HFFc6 (cell line): ENCODE measurements at regions not wholly inside any gene's neighbourhood (a gene's known extent, or its start where the extent isn't known, plus 50 kb on each side); places are given as distances from the start of the nearest gene placed in this dataset.

ENCODE experiments used
- DNase-seq: peaks from one replicate; pipeline ENCODE4 v3.0.0-alpha.2; 2018
- H3K27ac Mint-ChIP-seq: 2 replicates; pipeline ENCODE4 v1.8.0; 2020; ENCODE audit warnings: mild to moderate bottlenecking, mixed read lengths
- H3K27me3 Mint-ChIP-seq: 2 replicates; pipeline ENCODE4 v1.8.0; 2021; ENCODE audit warnings: mild to moderate bottlenecking, moderate library complexity, mixed read lengths; ENCODE audit not compliant: insufficient read depth
- H3K36me3 Mint-ChIP-seq: 2 replicates; pipeline ENCODE4 v1.8.0; 2021; ENCODE audit warnings: low read depth, mixed read lengths
- H3K4me1 Mint-ChIP-seq: 2 replicates; pipeline ENCODE4 v1.8.0; 2020; ENCODE audit warnings: low read depth, mixed read lengths
- H3K4me3 Mint-ChIP-seq: 2 replicates; pipeline ENCODE4 v1.8.0; 2020; ENCODE audit warnings: mild to moderate bottlenecking, moderate library complexity, mixed read lengths
- H3K9me3 Mint-ChIP-seq: 2 replicates; pipeline ENCODE4 v1.8.0; 2020; ENCODE audit warnings: mild to moderate bottlenecking, mixed read lengths
- CTCF ChIP-seq: fragments of 200-600 bp; sonication (generic); IDR thresholded peaks from 2 replicates; pipeline ENCODE4 v1.5.0; 2021; ENCODE audit warnings: antibody characterized with exemption, mild to moderate bottlenecking

- H3K4me3 Mint-ChIP-seq: no peak overlapping the region
- DNase-seq: no peak
- no peaks in the 10 kb centered on the region for H3K36me3 Mint-ChIP-seq
- no peaks in the 10 kb centered on the region for H3K9me3 Mint-ChIP-seq
- no peaks in the 10 kb centered on the region for H3K27me3 Mint-ChIP-seq
- no peak overlapping the region for H3K27ac Mint-ChIP-seq
- peaks cover 22% of the 10 kb centered on the region for H3K4me1 Mint-ChIP-seq
- TF ChIP-seq CTCF: no peak
Observed at GRCh38 chr1:245039196-245039595, 115.6 kb upstream of the KIF26B start.

GRCh38 chr1:245036102-245036501 is 118.7 kb upstream of the KIF26B start:
- no peaks in the 10 kb centered on the region for H3K9me3 Mint-ChIP-seq
- H3K27me3 Mint-ChIP-seq: no peaks in the 10 kb centered on the region
- no peak overlapping the region for H3K4me3 Mint-ChIP-seq
- TF ChIP-seq CTCF: peak; percentile 26; the same call in 1 of the 2 replicates
- DNase-seq: no peak
- no peak overlapping the region for H3K27ac Mint-ChIP-seq
- peaks cover 10% of the 10 kb centered on the region for H3K4me1 Mint-ChIP-seq
- H3K36me3 Mint-ChIP-seq: no peaks in the 10 kb centered on the region

GRCh38 chr1:245031041-245031440 is 123.7 kb upstream of the KIF26B start:
- no peaks in the 10 kb centered on the region for H3K9me3 Mint-ChIP-seq
- no peak for TF ChIP-seq CTCF
- no peaks in the 10 kb centered on the region for H3K36me3 Mint-ChIP-seq
- no peak overlapping the region for H3K27ac Mint-ChIP-seq
- no peak overlapping the region for H3K4me3 Mint-ChIP-seq
- DNase-seq: no peak
- H3K4me1 Mint-ChIP-seq: peaks cover 5% of the 10 kb centered on the region
- H3K27me3 Mint-ChIP-seq: no peaks in the 10 kb centered on the region

- Mint-ChIP-seq H3K27me3 (no peaks in the 10 kb centered on the region), H3K9me3 (no peaks in the 10 kb centered on the region), H3K4me3 (no peak overlapping the region), H3K27ac (no peak overlapping the region), H3K36me3 (no peaks in the 10 kb centered on the region), H3K4me1 (no peaks in the 10 kb centered on the region)
- DNase-seq: no peak
- TF ChIP-seq CTCF: no peak
Observed at GRCh38 chr1:245026247-245026646, 128.5 kb upstream of the KIF26B start.

GRCh38 chr1:245025525-245025924 is 129.3 kb upstream of the KIF26B start:
- Mint-ChIP-seq H3K36me3 (no peaks in the 10 kb centered on the region), H3K27ac (no peak overlapping the region), H3K27me3 (no peaks in the 10 kb centered on the region), H3K9me3 (no peaks in the 10 kb centered on the region), H3K4me3 (no peak overlapping the region), H3K4me1 (no peaks in the 10 kb centered on the region)
- no peak for TF ChIP-seq CTCF
- DNase-seq: no peak

GRCh38 chr1:245023222-245023621 is 131.6 kb upstream of the KIF26B start:
- no peak for DNase-seq
- H3K36me3 Mint-ChIP-seq: no peaks in the 10 kb centered on the region
- no peak for TF ChIP-seq CTCF
- H3K9me3 Mint-ChIP-seq: no peaks in the 10 kb centered on the region
- H3K4me1 Mint-ChIP-seq: peaks cover 7% of the 10 kb centered on the region
- no peak overlapping the region for H3K27ac Mint-ChIP-seq
- no peaks in the 10 kb centered on the region for H3K27me3 Mint-ChIP-seq
- H3K4me3 Mint-ChIP-seq: no peak overlapping the region
